ENCODE measurements at regions not wholly inside any gene's neighbourhood (a gene's known extent, or its start where the extent isn't known, plus 50 kb on each side); places are given as distances from the start of the nearest gene placed in this dataset.

- no peak for TF ChIP-seq CTCF (conservative IDR thresholded peaks at IDR 0.05; ENCODE audit: low read length)
- TF ChIP-seq EZH2phosphoT487 (IDR thresholded peaks at IDR 0.05; ENCODE audit: borderline replicate concordance): no peak
Measured at GRCh38 chr4:184313702-184314659, 96.3 kb upstream of the ENPP6 start.

All from Loucy (cell line).